CD4-positive, CD25-positive, alpha-beta regulatory T cell (primary cell): ENCODE measurements at regions not wholly inside any gene's neighbourhood (a gene's known extent, or its start where the extent isn't known, plus 50 kb on each side); places are given as distances from the start of the nearest gene placed in this dataset.

Source experiments
- ATAC-seq, 2 donors: fragments of 150-1000 bp; cut with Tn5 transposase; one replicate each; pipeline ENCODE4 v1.10.0; 2021; ENCODE audit warnings: low read depth in 2 of 2, moderate number of reproducible peaks in 2 of 2, moderate library complexity in 1 of 2
- DNase-seq, 3 donors: peaks; one replicate each; pipeline versions ENCODE4 v3.0.0 to v3.0.0-alpha.2; 2012 to 2022; ENCODE audit warnings: mixed read lengths in 1 of 3
- H3K27ac ChIP-seq: one replicate; pipeline ENCODE4 v1.7.0; 2013; ENCODE audit warnings: mild to moderate bottlenecking, low read length; ENCODE audit not compliant: insufficient read depth, poor library complexity, severe bottlenecking
- H3K27me3 ChIP-seq: one replicate; pipeline ENCODE4 v1.7.0; 2013; ENCODE audit warnings: low read length; ENCODE audit not compliant: control insufficient read depth, insufficient read depth
- H3K36me3 ChIP-seq: one replicate; pipeline ENCODE4 v1.7.0; 2013; ENCODE audit warnings: mild to moderate bottlenecking, low read length, moderate library complexity; ENCODE audit not compliant: control insufficient read depth, insufficient read depth
- H3K4me1 ChIP-seq: 2 replicates; pipeline ENCODE4 v1.7.0; 2013; ENCODE audit warnings: mild to moderate bottlenecking, low read length; ENCODE audit not compliant: insufficient read depth, control insufficient read depth, poor library complexity, severe bottlenecking
- H3K4me3 ChIP-seq: one replicate; pipeline ENCODE4 v1.7.0; 2013; ENCODE audit warnings: low read depth, mild to moderate bottlenecking, low read length, moderate library complexity
- H3K9me3 ChIP-seq, 2 experiments: 1 replicate in 1 of 2; 2 replicates in 1 of 2; pipeline ENCODE4 v1.7.0; 2013; ENCODE audit warnings: low read length in 2 of 2, mild to moderate bottlenecking in 1 of 2, moderate library complexity in 1 of 2; ENCODE audit not compliant: control insufficient read depth in 2 of 2
- H3K27ac Mint-ChIP-seq, 3 donors: one replicate each; pipeline ENCODE4 v1.8.0; 2020 to 2022; ENCODE audit warnings: mild to moderate bottlenecking in 3 of 3, mixed read lengths in 3 of 3, moderate library complexity in 2 of 3
- H3K27me3 Mint-ChIP-seq: one replicate; pipeline ENCODE4 v1.8.0; 2022; ENCODE audit warnings: mild to moderate bottlenecking, mixed read lengths
- H3K36me3 Mint-ChIP-seq: one replicate; pipeline ENCODE4 v1.8.0; 2020; ENCODE audit warnings: mixed read lengths
- H3K4me1 Mint-ChIP-seq, 4 donors: one replicate each; pipeline ENCODE4 v1.8.0; 2020 to 2022; ENCODE audit warnings: mixed read lengths in 4 of 4, mild to moderate bottlenecking in 1 of 4
- H3K4me3 Mint-ChIP-seq, 4 donors: one replicate each; pipeline ENCODE4 v1.8.0; 2020 to 2022; ENCODE audit warnings: mild to moderate bottlenecking in 4 of 4, mixed read lengths in 4 of 4, moderate library complexity in 3 of 4
- H3K9me3 Mint-ChIP-seq, 7 donors: one replicate each; pipeline ENCODE4 v1.8.0; 2020 to 2022; ENCODE audit warnings: mixed read lengths in 7 of 7, mild to moderate bottlenecking in 3 of 7, moderate library complexity in 2 of 7

- H3K27ac Mint-ChIP-seq = no peak overlapping the region
- no peaks in the 10 kb centered on the region for H3K36me3 Mint-ChIP-seq
- no peaks in the 10 kb centered on the region for H3K27me3 ChIP-seq
- H3K36me3 ChIP-seq = no peaks in the 10 kb centered on the region
- no peak for ATAC-seq
- H3K27me3 Mint-ChIP-seq = peaks cover 9% of the 10 kb centered on the region
- H3K4me3 Mint-ChIP-seq = no peak overlapping the region
- H3K4me3 ChIP-seq = no peak overlapping the region
- no peak for DNase-seq
- H3K9me3 ChIP-seq = no peaks in the 10 kb centered on the region
- no peaks in the 10 kb centered on the region for H3K4me1 ChIP-seq
- H3K27ac ChIP-seq = no peak overlapping the region
- H3K4me1 Mint-ChIP-seq = peaks cover 0 to 3% (median 0%) of the 10 kb centered on the region in 4 donors
- H3K9me3 Mint-ChIP-seq = peaks cover 0 to 2% (median 0%) of the 10 kb centered on the region in 7 donors
These were observed 442.4 kb downstream of the ENC1 start for GRCh38 chr5:74198156-74198555.

- Histone ChIP-seq H3K36me3 (no peaks in the 10 kb centered on the region), H3K27me3 (no peaks in the 10 kb centered on the region), H3K4me1 (no peaks in the 10 kb centered on the region), H3K4me3 (no peak overlapping the region), H3K27ac (no peak overlapping the region), H3K9me3 (no peaks in the 10 kb centered on the region)
- Mint-ChIP-seq H3K4me1 (peaks cover 0 to 3% (median 0%) of the 10 kb centered on the region in 4 donors), H3K4me3 (no peak overlapping the region), H3K9me3 (peaks cover 0 to 2% (median 0%) of the 10 kb centered on the region in 7 donors), H3K27me3 (peaks cover 9% of the 10 kb centered on the region), H3K36me3 (no peaks in the 10 kb centered on the region), H3K27ac (no peak overlapping the region)
- DNase-seq = no peak
- ATAC-seq = no peak
These were observed 444.3 kb downstream of the ENC1 start for GRCh38 chr5:74196233-74196632.

GRCh38 chr5:74194196-74194595 lies 446.3 kb downstream of the ENC1 start:
- H3K4me3 ChIP-seq = no peak overlapping the region
- H3K9me3 ChIP-seq = no peaks in the 10 kb centered on the region
- no peaks in the 10 kb centered on the region for H3K4me1 ChIP-seq
- Mint-ChIP-seq H3K9me3 (peaks cover 0 to 5% (median 2%) of the 10 kb centered on the region in 7 donors), H3K36me3 (no peaks in the 10 kb centered on the region), H3K4me1 (peaks cover 0 to 3% (median 0%) of the 10 kb centered on the region in 4 donors), H3K4me3 (no peak overlapping the region), H3K27me3 (peaks cover 9% of the 10 kb centered on the region), H3K27ac (no peak overlapping the region)
- ATAC-seq = no peak
- DNase-seq = no peak
- H3K27me3 ChIP-seq = no peaks in the 10 kb centered on the region
- H3K27ac ChIP-seq = no peak overlapping the region
- H3K36me3 ChIP-seq = no peaks in the 10 kb centered on the region

GRCh38 chr5:74192606-74193299 lies 447.8 kb downstream of the ENC1 start:
- H3K36me3 Mint-ChIP-seq = no peaks in the 10 kb centered on the region

GRCh38 chr5:74188351-74189105 lies 452.0 kb downstream of the ENC1 start:
- ATAC-seq (no peak), DNase-seq (no peak)
- H3K4me3 Mint-ChIP-seq = no peak overlapping the region
- H3K27me3 ChIP-seq = no peaks in the 10 kb centered on the region
- no peak overlapping the region for H3K27ac ChIP-seq
- no peaks in the 10 kb centered on the region for H3K9me3 ChIP-seq
- no peaks in the 10 kb centered on the region for H3K27me3 Mint-ChIP-seq
- H3K9me3 Mint-ChIP-seq = peaks cover 0 to 9% (median 2%) of the 10 kb centered on the region in 7 donors
- H3K36me3 ChIP-seq = no peaks in the 10 kb centered on the region
- H3K27ac Mint-ChIP-seq = no peak overlapping the region
- H3K4me1 Mint-ChIP-seq = peaks cover 0 to 2% (median 0%) of the 10 kb centered on the region in 4 donors
- H3K36me3 Mint-ChIP-seq = no peaks in the 10 kb centered on the region
- no peaks in the 10 kb centered on the region for H3K4me1 ChIP-seq
- H3K4me3 ChIP-seq = no peak overlapping the region

More at GRCh38 chr5:74192606-74193299, 447.8 kb downstream of the ENC1 start:
- Mint-ChIP-seq H3K4me3 (no peak overlapping the region), H3K9me3 (peaks cover 0 to 5% (median 2%) of the 10 kb centered on the region in 7 donors), H3K4me1 (no peaks in the 10 kb centered on the region), H3K27me3 (peaks cover 9% of the 10 kb centered on the region), H3K27ac (no peak overlapping the region)
- Histone ChIP-seq H3K36me3 (no peaks in the 10 kb centered on the region), H3K27me3 (no peaks in the 10 kb centered on the region), H3K4me3 (no peak overlapping the region), H3K4me1 (no peaks in the 10 kb centered on the region), H3K9me3 (no peaks in the 10 kb centered on the region), H3K27ac (no peak overlapping the region)
- DNase-seq = no peak
- no peak for ATAC-seq

GRCh38 chr5:74187757-74188156 lies 452.8 kb downstream of the ENC1 start:
- no peak overlapping the region for H3K27ac ChIP-seq
- peaks cover 0 to 9% (median 0%) of the 10 kb centered on the region in 7 donors for H3K9me3 Mint-ChIP-seq
- H3K36me3 ChIP-seq = no peaks in the 10 kb centered on the region
- H3K27ac Mint-ChIP-seq = no peak overlapping the region
- H3K27me3 Mint-ChIP-seq = no peaks in the 10 kb centered on the region
- no peak overlapping the region for H3K4me3 Mint-ChIP-seq
- H3K27me3 ChIP-seq = no peaks in the 10 kb centered on the region
- DNase-seq (no peak), ATAC-seq (no peak)
- H3K36me3 Mint-ChIP-seq = no peaks in the 10 kb centered on the region
- peaks cover 0 to 2% (median 0%) of the 10 kb centered on the region in 4 donors for H3K4me1 Mint-ChIP-seq
- no peaks in the 10 kb centered on the region for H3K9me3 ChIP-seq
- no peak overlapping the region for H3K4me3 ChIP-seq
- no peaks in the 10 kb centered on the region for H3K4me1 ChIP-seq

GRCh38 chr5:74186356-74187315 lies 453.9 kb downstream of the ENC1 start:
- Mint-ChIP-seq H3K9me3 (peaks cover 0 to 9% (median 0%) of the 10 kb centered on the region in 7 donors), H3K4me3 (no peak overlapping the region)

More at GRCh38 chr5:74186356-74187315, 453.9 kb downstream of the ENC1 start:
- no peaks in the 10 kb centered on the region for H3K27me3 Mint-ChIP-seq
- no peak overlapping the region for H3K27ac Mint-ChIP-seq
- Histone ChIP-seq H3K36me3 (no peaks in the 10 kb centered on the region), H3K9me3 (no peaks in the 10 kb centered on the region), H3K27ac (no peak overlapping the region), H3K4me3 (no peak overlapping the region), H3K27me3 (no peaks in the 10 kb centered on the region), H3K4me1 (no peaks in the 10 kb centered on the region)
- H3K4me1 Mint-ChIP-seq = peaks cover 0 to 4% (median under 1%) of the 10 kb centered on the region in 4 donors
- DNase-seq = no peak
- no peaks in the 10 kb centered on the region for H3K36me3 Mint-ChIP-seq
- ATAC-seq = no peak
